ENCODE measurements at regions not wholly inside any gene's neighbourhood (a gene's known extent, or its start where the extent isn't known, plus 50 kb on each side); places are given as distances from the start of the nearest gene placed in this dataset.

DNA sequence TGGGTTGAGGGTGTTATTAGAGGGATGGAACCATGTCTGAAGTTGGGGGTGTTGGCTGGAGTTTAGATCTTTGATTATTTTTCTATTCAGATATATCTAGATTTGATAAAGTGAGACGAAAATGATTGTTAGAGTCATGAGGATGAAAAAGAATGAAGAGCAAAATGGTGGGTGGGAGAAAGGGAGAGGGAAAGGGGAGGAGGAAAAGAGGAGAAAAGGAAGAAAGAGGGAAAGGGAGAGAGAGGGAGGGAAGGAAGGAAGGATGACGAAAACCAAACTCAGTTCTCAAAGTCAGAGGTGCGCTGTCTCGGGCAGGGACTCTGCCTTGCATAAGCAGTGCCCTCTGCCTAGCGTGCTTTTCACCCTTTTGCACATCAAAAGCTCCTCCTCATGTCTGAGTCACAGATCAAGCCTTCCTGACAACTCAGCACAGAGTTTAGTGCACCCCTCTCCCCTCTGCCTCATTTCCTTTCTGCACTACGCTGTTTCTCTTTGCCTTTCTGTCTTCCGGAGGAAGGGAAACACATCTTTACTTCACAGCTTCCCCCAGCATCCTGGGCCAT, 225.8 kb upstream of the PROX1 start:
- TF ChIP-seq POLR2A (IDR thresholded peaks at IDR 0.05; ENCODE audit: low read depth), result no peak
- TF ChIP-seq, protein P1, sequence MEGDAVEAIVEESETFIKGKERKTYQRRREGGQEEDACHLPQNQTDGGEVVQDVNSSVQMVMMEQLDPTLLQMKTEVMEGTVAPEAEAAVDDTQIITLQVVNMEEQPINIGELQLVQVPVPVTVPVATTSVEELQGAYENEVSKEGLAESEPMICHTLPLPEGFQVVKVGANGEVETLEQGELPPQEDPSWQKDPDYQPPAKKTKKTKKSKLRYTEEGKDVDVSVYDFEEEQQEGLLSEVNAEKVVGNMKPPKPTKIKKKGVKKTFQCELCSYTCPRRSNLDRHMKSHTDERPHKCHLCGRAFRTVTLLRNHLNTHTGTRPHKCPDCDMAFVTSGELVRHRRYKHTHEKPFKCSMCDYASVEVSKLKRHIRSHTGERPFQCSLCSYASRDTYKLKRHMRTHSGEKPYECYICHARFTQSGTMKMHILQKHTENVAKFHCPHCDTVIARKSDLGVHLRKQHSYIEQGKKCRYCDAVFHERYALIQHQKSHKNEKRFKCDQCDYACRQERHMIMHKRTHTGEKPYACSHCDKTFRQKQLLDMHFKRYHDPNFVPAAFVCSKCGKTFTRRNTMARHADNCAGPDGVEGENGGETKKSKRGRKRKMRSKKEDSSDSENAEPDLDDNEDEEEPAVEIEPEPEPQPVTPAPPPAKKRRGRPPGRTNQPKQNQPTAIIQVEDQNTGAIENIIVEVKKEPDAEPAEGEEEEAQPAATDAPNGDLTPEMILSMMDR (IDR thresholded peaks at IDR 0.05), result no peak
- TF ChIP-seq EP300 (IDR thresholded peaks at IDR 0.05), result no peak
